ENCODE measurements at regions not wholly inside any gene's neighbourhood (a gene's known extent, or its start where the extent isn't known, plus 50 kb on each side); places are given as distances from the start of the nearest gene placed in this dataset.

DNA sequence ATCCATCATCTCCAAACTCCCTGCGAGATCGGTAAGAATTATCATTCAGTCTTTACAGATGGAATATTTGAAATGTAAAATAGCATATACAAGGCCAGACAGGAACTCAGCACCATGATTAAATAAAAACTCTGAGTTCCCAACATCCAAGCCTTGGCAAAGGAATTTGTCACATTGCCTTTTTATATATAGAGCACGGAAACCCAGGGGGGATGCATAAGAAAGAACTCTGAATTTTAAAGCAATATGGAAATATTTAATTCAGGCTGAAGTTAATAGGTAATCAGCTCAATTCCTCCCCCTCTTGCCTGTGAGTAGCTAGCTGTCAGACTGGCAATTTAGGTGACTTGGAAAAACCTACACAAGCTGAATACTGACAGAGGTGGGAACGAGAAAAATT is 217.9 kb upstream of the KCNMB2 start:
- no peak for DNase-seq (ENCODE audit: low read depth, low spot score)
- TF ChIP-seq, protein P1, sequence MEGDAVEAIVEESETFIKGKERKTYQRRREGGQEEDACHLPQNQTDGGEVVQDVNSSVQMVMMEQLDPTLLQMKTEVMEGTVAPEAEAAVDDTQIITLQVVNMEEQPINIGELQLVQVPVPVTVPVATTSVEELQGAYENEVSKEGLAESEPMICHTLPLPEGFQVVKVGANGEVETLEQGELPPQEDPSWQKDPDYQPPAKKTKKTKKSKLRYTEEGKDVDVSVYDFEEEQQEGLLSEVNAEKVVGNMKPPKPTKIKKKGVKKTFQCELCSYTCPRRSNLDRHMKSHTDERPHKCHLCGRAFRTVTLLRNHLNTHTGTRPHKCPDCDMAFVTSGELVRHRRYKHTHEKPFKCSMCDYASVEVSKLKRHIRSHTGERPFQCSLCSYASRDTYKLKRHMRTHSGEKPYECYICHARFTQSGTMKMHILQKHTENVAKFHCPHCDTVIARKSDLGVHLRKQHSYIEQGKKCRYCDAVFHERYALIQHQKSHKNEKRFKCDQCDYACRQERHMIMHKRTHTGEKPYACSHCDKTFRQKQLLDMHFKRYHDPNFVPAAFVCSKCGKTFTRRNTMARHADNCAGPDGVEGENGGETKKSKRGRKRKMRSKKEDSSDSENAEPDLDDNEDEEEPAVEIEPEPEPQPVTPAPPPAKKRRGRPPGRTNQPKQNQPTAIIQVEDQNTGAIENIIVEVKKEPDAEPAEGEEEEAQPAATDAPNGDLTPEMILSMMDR (IDR thresholded peaks at IDR 0.05; ENCODE audit: low read depth, low read length) = no peak
- no peak overlapping the region for H3K4me3 ChIP-seq (ENCODE audit: low read depth, low read length)
- in situ Hi-C loops (cut with HindIII; ENCODE audit: low sequenced_read_pairs) = no loop called here

DNA sequence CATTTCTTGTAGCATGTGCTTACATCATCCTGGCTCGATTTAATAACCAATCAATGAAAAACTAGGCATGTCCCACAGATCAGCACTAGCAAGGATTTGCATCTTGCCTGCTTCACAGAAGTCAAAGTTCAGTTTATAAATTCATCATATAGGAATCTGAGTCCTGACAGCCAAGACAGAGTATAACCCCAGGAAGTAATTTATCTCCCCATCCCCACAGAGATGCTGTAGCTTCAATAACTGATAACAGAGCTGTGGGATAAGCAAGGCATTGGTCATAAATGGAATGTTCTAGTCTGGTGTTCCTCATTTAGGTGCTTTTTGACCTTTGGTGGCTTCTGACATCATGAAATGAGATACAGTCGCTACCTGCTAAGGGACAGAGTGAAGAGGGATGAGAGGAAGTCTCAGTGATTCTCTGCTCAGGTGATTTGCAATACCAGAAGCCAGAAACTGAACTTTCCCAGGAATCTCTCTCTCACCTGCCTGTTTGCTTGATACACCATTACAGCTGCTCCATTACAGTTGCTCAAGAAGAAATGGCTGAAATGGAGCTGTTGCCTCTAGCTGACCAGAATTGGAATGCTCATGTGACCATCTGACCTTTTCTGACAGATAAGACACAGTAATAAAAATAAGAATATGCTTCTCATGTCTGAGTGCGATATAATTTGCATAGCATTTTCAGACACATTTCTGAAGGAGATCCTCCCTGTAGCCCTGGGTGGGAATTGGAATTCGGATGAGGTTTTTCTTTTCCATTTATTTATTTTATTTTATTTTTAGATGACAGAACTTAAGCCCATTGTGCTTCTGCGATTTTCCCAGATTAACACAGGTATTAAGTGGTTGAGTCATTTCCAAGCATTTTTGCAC is 217.1 kb upstream of the KCNMB2 start:
- no peak for DNase-seq (ENCODE audit: low read depth, low spot score)
- TF ChIP-seq, protein P1 (IDR thresholded peaks at IDR 0.05; ENCODE audit: low read depth, low read length) = no peak
- no peak overlapping the region for H3K4me3 ChIP-seq (ENCODE audit: low read depth, low read length)
- in situ Hi-C loops (cut with HindIII; ENCODE audit: low sequenced_read_pairs) = no loop called here

DNA sequence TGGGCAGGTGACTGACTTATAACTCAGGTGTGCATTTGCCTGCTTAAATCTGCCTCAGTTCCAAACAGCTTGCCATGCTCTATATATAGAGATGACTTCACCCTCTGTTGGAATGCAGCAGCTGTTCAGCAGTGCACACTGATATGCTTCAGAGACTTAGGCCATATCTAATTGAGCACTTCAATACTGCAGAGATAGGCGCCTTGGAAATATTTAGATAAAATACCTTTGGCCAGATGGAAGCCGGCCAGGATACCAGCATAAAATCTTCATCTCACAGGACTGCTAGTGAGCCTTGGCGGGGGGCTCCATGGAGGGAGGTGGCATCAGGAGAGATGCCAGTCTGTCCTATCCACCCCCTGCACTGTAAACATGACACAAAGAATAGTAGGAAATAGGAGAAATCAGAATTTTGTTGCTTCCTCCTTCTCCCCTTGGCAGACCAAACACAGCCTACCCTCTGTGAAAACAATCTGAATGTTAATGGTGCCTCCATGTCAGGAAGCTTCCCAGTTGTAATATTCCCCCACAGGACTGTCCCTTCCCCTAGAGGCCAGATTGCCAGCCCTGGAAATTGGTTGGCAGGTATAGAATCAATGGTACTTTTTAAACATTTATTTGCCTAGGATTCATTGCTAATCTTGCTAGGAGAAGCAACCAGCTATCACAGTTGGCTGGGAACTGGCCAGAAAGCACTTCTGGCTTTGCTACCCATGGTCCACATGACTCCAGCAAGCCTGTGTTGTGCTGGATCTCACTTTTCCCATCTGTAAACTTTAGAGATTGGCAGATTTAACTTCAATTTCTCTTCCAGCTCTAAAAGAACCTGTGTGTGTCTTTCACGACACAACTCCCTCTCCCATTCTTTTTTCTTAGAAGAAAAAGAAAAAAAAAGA is 215.5 kb upstream of the KCNMB2 start:
- TF ChIP-seq, protein P1 (IDR thresholded peaks at IDR 0.05; ENCODE audit: low read depth, low read length) = no peak
- peak; percentile 77 for DNase-seq (ENCODE audit: low read depth, low spot score)
- in situ Hi-C loops (cut with HindIII; ENCODE audit: low sequenced_read_pairs) = no loop called here

DNA sequence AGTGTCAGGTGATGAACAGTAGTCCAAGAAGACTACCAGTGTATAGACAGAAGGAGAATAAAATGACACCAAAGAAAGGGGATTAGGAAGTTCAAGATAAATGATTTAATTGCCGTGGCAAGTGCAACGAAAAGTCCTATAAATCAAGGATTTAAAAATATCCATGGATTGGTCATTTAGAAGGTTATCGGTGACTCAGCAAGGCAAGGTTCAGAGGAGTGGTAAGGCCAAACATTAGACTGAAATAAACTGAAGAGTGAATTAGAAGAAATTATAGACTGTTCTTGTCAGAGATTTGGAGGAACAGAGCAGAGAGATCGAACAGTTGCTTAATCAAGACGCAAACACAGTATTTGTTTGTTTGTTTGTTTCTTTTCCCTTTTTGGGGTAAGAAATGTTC is 211.9 kb upstream of the KCNMB2 start:
- H3K4me3 ChIP-seq (ENCODE audit: low read depth, low read length) = no peak overlapping the region
- DNase-seq (ENCODE audit: low read depth, low spot score) = no peak
- TF ChIP-seq, protein P1 (IDR thresholded peaks at IDR 0.05; ENCODE audit: low read depth, low read length) = no peak
- in situ Hi-C loops (cut with HindIII; ENCODE audit: low sequenced_read_pairs) = no loop called here

More for the DNA sequence above, 215.5 kb upstream of the KCNMB2 start:
- H3K4me3 ChIP-seq (ENCODE audit: low read depth, low read length) = no peak overlapping the region

DNA sequence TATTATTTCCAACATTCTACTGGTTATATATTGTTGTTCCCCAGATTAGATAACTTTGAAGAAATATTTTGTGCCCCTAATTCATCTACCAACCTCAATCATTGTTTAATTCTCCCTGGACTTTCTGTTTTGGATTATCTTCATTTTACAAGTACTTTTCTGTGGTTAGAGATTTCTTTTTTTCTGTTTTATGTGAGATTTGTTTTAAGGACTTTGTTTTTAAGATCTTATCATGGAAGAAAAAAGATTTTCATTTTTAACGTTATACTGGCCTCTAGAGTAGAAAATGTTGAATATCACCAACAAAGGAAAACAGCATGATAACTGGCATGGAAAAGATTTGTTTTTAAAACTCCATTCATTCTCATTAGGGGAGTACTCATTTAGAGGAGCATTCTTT is 210.9 kb upstream of the KCNMB2 start:
- TF ChIP-seq, protein P1 (IDR thresholded peaks at IDR 0.05; ENCODE audit: low read depth, low read length) = peak; percentile 41
- no peak overlapping the region for H3K4me3 ChIP-seq (ENCODE audit: low read depth, low read length)
- peak; percentile 77 for DNase-seq (ENCODE audit: low read depth, low spot score)
- in situ Hi-C loops (cut with HindIII; ENCODE audit: low sequenced_read_pairs) = no loop called here

DNA sequence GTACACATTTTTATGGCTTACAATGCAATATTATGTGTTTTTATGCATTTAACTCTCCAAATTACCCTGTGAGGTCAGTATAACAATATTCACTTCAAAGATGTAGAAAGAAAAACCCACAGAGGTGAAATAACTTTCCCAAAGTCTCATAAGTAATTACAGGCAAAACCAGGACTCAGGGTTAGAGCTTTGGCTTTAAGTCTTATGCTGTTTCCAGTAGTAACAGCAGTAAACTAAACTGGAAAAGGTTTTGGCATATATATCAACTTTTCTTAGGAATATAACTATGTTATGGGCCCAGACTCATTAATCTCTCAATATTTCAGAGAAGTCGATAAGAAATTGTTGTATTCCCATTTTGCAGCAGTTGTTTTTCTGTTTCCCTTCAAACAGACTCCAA is 206.3 kb upstream of the KCNMB2 start:
- DNase-seq (ENCODE audit: low read depth, low spot score) = no peak
- TF ChIP-seq, protein P1 (IDR thresholded peaks at IDR 0.05; ENCODE audit: low read depth, low read length) = no peak
- in situ Hi-C loops (cut with HindIII; ENCODE audit: low sequenced_read_pairs) = no loop called here
- H3K4me3 ChIP-seq (ENCODE audit: low read depth, low read length) = no peak overlapping the region

Data from astrocyte of the spinal cord (primary cell).